ENCODE measurements at regions not wholly inside any gene's neighbourhood (a gene's known extent, or its start where the extent isn't known, plus 50 kb on each side); places are given as distances from the start of the nearest gene placed in this dataset.

GRCh38 chr9:82234160-82234943 lies 245.8 kb downstream of the SPATA31D1 start:
- POLR2A ChIA-PET (ENCODE audit: low non-redundant PET), result no interaction called here
- CTCF ChIA-PET, result interaction anchor here (0.6 kb wide), 1 partner anchor 378 kb away, joined by 3 read pairs; no protein-coding TSS in a partner anchor
- H3K27ac ChIP-seq, result no peak overlapping the region
- TF ChIP-seq CTCF (conservative IDR thresholded peaks at IDR 0.05; ENCODE audit: low read depth), result no peak
- DNase-seq (ENCODE audit: low spot score), result no peak

GRCh38 chr9:82242285-82242963 lies 253.9 kb downstream of the SPATA31D1 start:
- CTCF ChIA-PET, result no interaction called here
- POLR2A ChIA-PET (ENCODE audit: low non-redundant PET), result no interaction called here
- TF ChIP-seq CTCF (conservative IDR thresholded peaks at IDR 0.05; ENCODE audit: low read depth), result no peak

GRCh38 chr9:82247318-82247717 lies 258.7 kb downstream of the SPATA31D1 start:
- ChIA-PET CTCF (no interaction called here), POLR2A (ENCODE audit: low non-redundant PET) (no interaction called here)
- TF ChIP-seq CTCF (conservative IDR thresholded peaks at IDR 0.05; ENCODE audit: low read depth), result no peak
- H3K27ac ChIP-seq, result no peak overlapping the region
- no peak for DNase-seq (ENCODE audit: low spot score)

More at GRCh38 chr9:82242285-82242963, 253.9 kb downstream of the SPATA31D1 start:
- DNase-seq (ENCODE audit: low spot score), result no peak
- H3K27ac ChIP-seq, result no peak overlapping the region

- no peak overlapping the region for H3K27ac ChIP-seq
- ChIA-PET CTCF (no interaction called here), POLR2A (ENCODE audit: low non-redundant PET) (no interaction called here)
- DNase-seq (ENCODE audit: low spot score), result no peak
- TF ChIP-seq CTCF (conservative IDR thresholded peaks at IDR 0.05; ENCODE audit: low read depth), result no peak
Observed at GRCh38 chr9:82252116-82252515, 263.5 kb downstream of the SPATA31D1 start.

GRCh38 chr9:82254646-82255367 lies 266.2 kb downstream of the SPATA31D1 start:
- no peak for DNase-seq (ENCODE audit: low spot score)
- ChIA-PET CTCF (interaction anchor here (0.8 kb wide), 1 partner anchor 681 kb away, joined by 3 read pairs; no protein-coding TSS in a partner anchor), POLR2A (ENCODE audit: low non-redundant PET) (interaction anchor here (0.6 kb wide), 1 partner anchor 657 kb away, joined by 3 read pairs; no protein-coding TSS in a partner anchor)
- TF ChIP-seq CTCF (conservative IDR thresholded peaks at IDR 0.05; ENCODE audit: low read depth), result no peak
- no peak overlapping the region for H3K27ac ChIP-seq

All from RWPE1 (cell line).